Transverse colon (tissue), 3 donors: ENCODE measurements at regions not wholly inside any gene's neighbourhood (a gene's known extent, or its start where the extent isn't known, plus 50 kb on each side); places are given as distances from the start of the nearest gene placed in this dataset.

Experiments
- EP300 ChIP-seq: sonication (generic); formaldehyde crosslinking; IDR thresholded peaks from one replicate; pipeline ENCODE4 v1.6.1; 2017; ENCODE audit warnings: antibody characterized with exemption, low read depth
- POLR2A ChIP-seq: fragments of 450-650 bp; IDR thresholded peaks from one replicate; pipeline ENCODE4 v1.6.1; 2016; ENCODE audit warnings: antibody characterized with exemption, mild to moderate bottlenecking, moderate library complexity
- TF ChIP-seq, protein P1 (sequence below), 5 experiments: fragments of 200-600 bp in 3 of 5; fragments of 450-650 bp in 2 of 5; sonication (generic) in 3 of 5; IDR thresholded peaks; 1 replicate in 2 of 5; 2 replicates in 3 of 5; pipeline ENCODE4 v1.5.1; 2016 to 2017; ENCODE audit warnings: antibody characterized with exemption in 5 of 5, inconsistent platforms in 3 of 5, mild to moderate bottlenecking in 2 of 5, moderate library complexity in 1 of 5

DNA sequence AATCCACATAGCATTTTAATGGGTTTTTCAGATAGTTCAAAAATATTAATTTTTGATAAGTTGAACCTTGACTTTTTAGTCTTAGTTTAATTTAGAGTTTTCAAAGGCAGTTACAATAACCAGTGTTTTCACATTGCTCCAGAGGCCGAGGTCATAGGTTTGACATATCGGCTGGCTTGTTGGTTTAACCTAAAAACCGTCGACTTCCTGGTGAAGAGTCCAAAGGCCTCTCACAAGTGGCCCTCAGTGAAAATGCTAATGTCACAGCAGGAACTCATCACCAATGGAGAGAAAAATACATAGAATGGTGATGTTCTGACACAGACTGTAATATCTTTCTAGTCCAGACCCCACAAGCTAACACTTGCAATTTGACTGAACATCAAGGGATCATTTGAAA lies 642.3 kb downstream of the PLOD2 start:
- TF ChIP-seq EP300 (no peak), POLR2A (no peak)
- TF ChIP-seq, protein P1, sequence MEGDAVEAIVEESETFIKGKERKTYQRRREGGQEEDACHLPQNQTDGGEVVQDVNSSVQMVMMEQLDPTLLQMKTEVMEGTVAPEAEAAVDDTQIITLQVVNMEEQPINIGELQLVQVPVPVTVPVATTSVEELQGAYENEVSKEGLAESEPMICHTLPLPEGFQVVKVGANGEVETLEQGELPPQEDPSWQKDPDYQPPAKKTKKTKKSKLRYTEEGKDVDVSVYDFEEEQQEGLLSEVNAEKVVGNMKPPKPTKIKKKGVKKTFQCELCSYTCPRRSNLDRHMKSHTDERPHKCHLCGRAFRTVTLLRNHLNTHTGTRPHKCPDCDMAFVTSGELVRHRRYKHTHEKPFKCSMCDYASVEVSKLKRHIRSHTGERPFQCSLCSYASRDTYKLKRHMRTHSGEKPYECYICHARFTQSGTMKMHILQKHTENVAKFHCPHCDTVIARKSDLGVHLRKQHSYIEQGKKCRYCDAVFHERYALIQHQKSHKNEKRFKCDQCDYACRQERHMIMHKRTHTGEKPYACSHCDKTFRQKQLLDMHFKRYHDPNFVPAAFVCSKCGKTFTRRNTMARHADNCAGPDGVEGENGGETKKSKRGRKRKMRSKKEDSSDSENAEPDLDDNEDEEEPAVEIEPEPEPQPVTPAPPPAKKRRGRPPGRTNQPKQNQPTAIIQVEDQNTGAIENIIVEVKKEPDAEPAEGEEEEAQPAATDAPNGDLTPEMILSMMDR (IDR thresholded peaks at IDR 0.05): no peak
